ENCODE measurements at regions not wholly inside any gene's neighbourhood (a gene's known extent, or its start where the extent isn't known, plus 50 kb on each side); places are given as distances from the start of the nearest gene placed in this dataset.

DNA sequence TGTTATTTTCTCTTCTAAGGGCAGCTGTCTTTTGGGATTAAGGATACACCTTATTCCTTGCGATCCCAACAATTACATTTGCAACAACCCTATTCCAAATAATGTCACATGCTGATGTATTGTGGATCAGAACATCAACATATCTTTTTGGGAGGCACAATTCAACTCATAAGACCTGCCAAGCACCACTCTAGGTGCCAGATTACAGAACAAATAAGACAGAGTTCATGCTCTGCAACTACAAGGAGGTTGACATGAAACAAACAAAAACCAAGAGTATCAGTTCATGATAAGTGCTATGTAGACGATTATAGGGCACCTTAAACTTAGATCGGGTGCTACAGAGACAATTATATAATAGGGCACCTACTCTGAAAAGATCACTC is 203.2 kb upstream of the SGK1 start:
- TF ChIP-seq POLR2A (IDR thresholded peaks at IDR 0.05): no peak
- TF ChIP-seq, protein P1, sequence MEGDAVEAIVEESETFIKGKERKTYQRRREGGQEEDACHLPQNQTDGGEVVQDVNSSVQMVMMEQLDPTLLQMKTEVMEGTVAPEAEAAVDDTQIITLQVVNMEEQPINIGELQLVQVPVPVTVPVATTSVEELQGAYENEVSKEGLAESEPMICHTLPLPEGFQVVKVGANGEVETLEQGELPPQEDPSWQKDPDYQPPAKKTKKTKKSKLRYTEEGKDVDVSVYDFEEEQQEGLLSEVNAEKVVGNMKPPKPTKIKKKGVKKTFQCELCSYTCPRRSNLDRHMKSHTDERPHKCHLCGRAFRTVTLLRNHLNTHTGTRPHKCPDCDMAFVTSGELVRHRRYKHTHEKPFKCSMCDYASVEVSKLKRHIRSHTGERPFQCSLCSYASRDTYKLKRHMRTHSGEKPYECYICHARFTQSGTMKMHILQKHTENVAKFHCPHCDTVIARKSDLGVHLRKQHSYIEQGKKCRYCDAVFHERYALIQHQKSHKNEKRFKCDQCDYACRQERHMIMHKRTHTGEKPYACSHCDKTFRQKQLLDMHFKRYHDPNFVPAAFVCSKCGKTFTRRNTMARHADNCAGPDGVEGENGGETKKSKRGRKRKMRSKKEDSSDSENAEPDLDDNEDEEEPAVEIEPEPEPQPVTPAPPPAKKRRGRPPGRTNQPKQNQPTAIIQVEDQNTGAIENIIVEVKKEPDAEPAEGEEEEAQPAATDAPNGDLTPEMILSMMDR (IDR thresholded peaks at IDR 0.05): no peak
